HL-60 (cell line): ENCODE measurements at regions not wholly inside any gene's neighbourhood (a gene's known extent, or its start where the extent isn't known, plus 50 kb on each side); places are given as distances from the start of the nearest gene placed in this dataset.
"Not testable (repeated sequence)": the region's sequence is repeated elsewhere in the genome, so short reads cannot be mapped to it uniquely, and the experiment has no call there.

Source experiments
- CTCF ChIP-seq: IDR thresholded peaks from one replicate; pipeline ENCODE4 v1.5.1; 2011; ENCODE audit warnings: low read length, control low read depth, inconsistent platforms; ENCODE audit not compliant: insufficient read depth
- GABPA ChIP-seq: IDR thresholded peaks from 2 replicates; pipeline ENCODE4 v1.6.1; 2012; ENCODE audit warnings: low read depth
- POLR2AphosphoS5 ChIP-seq: IDR thresholded peaks from 2 replicates; pipeline ENCODE4 v1.6.1; 2012; ENCODE audit warnings: low read depth
- REST ChIP-seq: IDR thresholded peaks from 2 replicates; pipeline ENCODE4 v1.6.1; 2012; ENCODE audit warnings: low read depth; ENCODE audit not compliant: insufficient replicate concordance

GRCh38 chr9:88255806-88256205 is 117.5 kb upstream of the SPATA31C2 start:
- not testable (repeated sequence) for TF ChIP-seq CTCF, REST, GABPA, POLR2AphosphoS5
